GM23338 (cell line): ENCODE measurements at regions not wholly inside any gene's neighbourhood (a gene's known extent, or its start where the extent isn't known, plus 50 kb on each side); places are given as distances from the start of the nearest gene placed in this dataset.

Experiments used
- CTCF ChIP-seq, 2 experiments: fragments of 200-600 bp in 1 of 2; sonication (generic) in 1 of 2; conservative IDR thresholded peaks; 2 replicates each; pipeline versions ENCODE4 v1.5.1 to v1.6.1; 2016 to 2017; ENCODE audit warnings: antibody characterized with exemption in 2 of 2, low read depth in 2 of 2, mild to moderate bottlenecking in 2 of 2, moderate library complexity in 1 of 2
- EZH2 ChIP-seq: fragments of 200-600 bp; sonication (generic); IDR thresholded peaks from one replicate; pipeline ENCODE4 v1.8.0; 2017; ENCODE audit warnings: antibody characterized with exemption, mild to moderate bottlenecking, low read depth; ENCODE audit not compliant: unreplicated experiment

DNA sequence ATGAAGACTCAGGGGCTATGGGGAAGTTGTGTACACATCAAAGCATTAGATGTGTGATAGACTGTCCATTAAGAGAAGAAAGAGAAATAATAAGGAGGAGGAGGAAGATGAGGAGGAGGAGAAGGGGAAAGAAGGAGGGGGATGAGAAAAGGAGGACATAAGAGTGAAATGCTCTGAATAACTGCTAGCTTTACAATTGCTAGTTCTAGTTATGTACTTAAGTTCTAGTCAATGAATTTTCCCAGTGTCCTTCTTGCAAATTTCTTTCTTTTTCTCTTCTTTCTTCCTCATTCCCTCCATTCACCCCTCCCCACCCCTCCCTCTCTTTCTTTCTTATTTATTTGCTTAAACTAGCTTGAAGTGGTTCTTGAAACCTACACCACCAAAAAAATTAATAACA, 534.9 kb upstream of the GRAMD2B start:
- TF ChIP-seq EZH2 (no peak), CTCF (conservative IDR thresholded peaks at IDR 0.05; ENCODE audit: low read depth in 2 of 2) (no peak)
